ENCODE measurements at regions not wholly inside any gene's neighbourhood (a gene's known extent, or its start where the extent isn't known, plus 50 kb on each side); places are given as distances from the start of the nearest gene placed in this dataset.

- TF ChIP-seq CTCF (IDR thresholded peaks at IDR 0.05), result no peak
- no peak for TF ChIP-seq POLR2A (IDR thresholded peaks at IDR 0.05)
Observed at GRCh38 chr5:161007879-161008278, 155.9 kb upstream of the ATP10B start.
